Esophagus squamous epithelium (tissue), 4 donors: ENCODE measurements at regions not wholly inside any gene's neighbourhood (a gene's known extent, or its start where the extent isn't known, plus 50 kb on each side); places are given as distances from the start of the nearest gene placed in this dataset.

Experiments
- CTCF ChIP-seq, 6 experiments: fragments of 450-650 bp in 4 of 6; fragments of 200-600 bp in 2 of 6; sonication (generic) in 2 of 6; IDR thresholded peaks; one replicate each; pipeline ENCODE4 v1.5.1; 2016 to 2019; ENCODE audit warnings: antibody characterized with exemption in 6 of 6, mild to moderate bottlenecking in 4 of 6, moderate library complexity in 4 of 6
- POLR2A ChIP-seq, 4 donors: fragments of 450-650 bp; IDR thresholded peaks; one replicate each; pipeline ENCODE4 v1.6.1; 2017; ENCODE audit warnings: antibody characterized with exemption in 4 of 4, mild to moderate bottlenecking in 4 of 4, moderate library complexity in 3 of 4

- TF ChIP-seq POLR2A (IDR thresholded peaks at IDR 0.05) = no peak
- no peak for TF ChIP-seq CTCF (IDR thresholded peaks at IDR 0.05)
Observed at GRCh38 chr18:60975420-60975819, 357.8 kb upstream of the CDH20 start.
